Mesendoderm (in vitro differentiated cells): ENCODE measurements at regions not wholly inside any gene's neighbourhood (a gene's known extent, or its start where the extent isn't known, plus 50 kb on each side); places are given as distances from the start of the nearest gene placed in this dataset.

Source experiments
- DNase-seq: peaks from one replicate; pipeline ENCODE4 v3.0.0; 2013
- H2AK5ac ChIP-seq: 2 replicates; pipeline ENCODE4 v1.6.1; 2013; ENCODE audit warnings: low read length, inconsistent platforms
- H2BK120ac ChIP-seq: 2 replicates; pipeline ENCODE4 v1.6.1; 2013; ENCODE audit warnings: low read depth, mild to moderate bottlenecking, low read length, moderate library complexity, mixed read lengths
- H2BK15ac ChIP-seq: replicated peaks from 2 replicates; pipeline ENCODE4 v1.6.1; 2013; ENCODE audit warnings: low read depth, mild to moderate bottlenecking, moderate library complexity
- H2BK5ac ChIP-seq: 2 replicates; pipeline ENCODE4 v1.6.1; 2013; ENCODE audit warnings: low read length, inconsistent platforms
- H3K18ac ChIP-seq: 2 replicates; pipeline ENCODE4 v1.6.1; 2013; ENCODE audit warnings: mild to moderate bottlenecking, low read length, mixed read lengths
- H3K23ac ChIP-seq: one replicate; pipeline ENCODE4 v1.6.1; 2013; ENCODE audit warnings: low read length
- H3K27ac ChIP-seq: 2 replicates; pipeline ENCODE4 v1.5.1; 2013; ENCODE audit warnings: low read depth, mild to moderate bottlenecking, inconsistent platforms, low read length, moderate library complexity
- H3K27me3 ChIP-seq: 2 replicates; pipeline ENCODE4 v1.6.1; 2013; ENCODE audit warnings: low read length, control low read depth, mild to moderate bottlenecking, inconsistent platforms; ENCODE audit not compliant: insufficient read depth, poor library complexity
- H3K36me3 ChIP-seq: 2 replicates; pipeline ENCODE4 v1.6.1; 2013; ENCODE audit warnings: low read length, inconsistent platforms; ENCODE audit not compliant: control insufficient read depth, insufficient read depth
- H3K4ac ChIP-seq: one replicate; pipeline ENCODE4 v1.6.1; 2013; ENCODE audit warnings: low read depth, mild to moderate bottlenecking, low read length, moderate library complexity
- H3K4me1 ChIP-seq: 2 replicates; pipeline ENCODE4 v1.6.1; 2013; ENCODE audit warnings: low read depth, low read length, inconsistent platforms; ENCODE audit not compliant: control insufficient read depth
- H3K4me2 ChIP-seq: 2 replicates; pipeline ENCODE4 v1.6.1; 2013; ENCODE audit warnings: low read length
- H3K4me3 ChIP-seq: 2 replicates; pipeline ENCODE4 v1.5.1; 2013; ENCODE audit warnings: mild to moderate bottlenecking, low read length
- H3K56ac ChIP-seq: one replicate; pipeline ENCODE4 v1.6.1; 2013; ENCODE audit warnings: low read length
- H3K79me1 ChIP-seq: 2 replicates; pipeline ENCODE4 v1.6.1; 2013; ENCODE audit warnings: low read length, inconsistent platforms
- H3K79me2 ChIP-seq: 2 replicates; pipeline ENCODE4 v1.6.1; 2013; ENCODE audit warnings: mild to moderate bottlenecking, low read length; ENCODE audit not compliant: control insufficient read depth, insufficient read depth
- H3K9ac ChIP-seq: 2 replicates; pipeline ENCODE4 v1.6.1; 2013; ENCODE audit warnings: low read length, inconsistent platforms
- H4K5ac ChIP-seq: one replicate; pipeline ENCODE4 v1.6.1; 2013; ENCODE audit warnings: low read length
- H4K8ac ChIP-seq: one replicate; pipeline ENCODE4 v1.6.1; 2013; ENCODE audit warnings: low read depth, mild to moderate bottlenecking, control low read depth, low read length, moderate library complexity
- WGBS: extraction: QIAGEN DNeasy Blood & Tissue Kit; methylation state at CpG from one replicate; pipeline ENCODE4 v1.1.7; 2013; ENCODE audit warnings: low lambda C conversion rate, missing lambda C conversion rate; ENCODE audit not compliant: insufficient coverage; ENCODE audit errors: extremely low coverage; 5-methylcytosine and 5-hydroxymethylcytosine counted together

- no peak for DNase-seq
- WGBS, result no CpG with 5 or more reads among the region's 4 CpGs
- Histone ChIP-seq H3K4me2 (no peak overlapping the region), H4K8ac (no peak overlapping the region), H3K56ac (no peak overlapping the region), H4K5ac (no peak overlapping the region), H3K27ac (no peak overlapping the region), H3K27me3 (no peaks in the 10 kb centered on the region), H3K4me3 (no peak overlapping the region), H2BK5ac (no peak overlapping the region), H3K79me1 (no peaks in the 10 kb centered on the region), H3K36me3 (no peaks in the 10 kb centered on the region), H3K23ac (no peak overlapping the region), H2AK5ac (no peak overlapping the region), H3K4me1 (peaks cover 5% of the 10 kb centered on the region), H2BK120ac (no peak overlapping the region), H3K18ac (no peak overlapping the region), H2BK15ac (no peak overlapping the region), H3K9ac (no peak overlapping the region), H3K4ac (no peak overlapping the region), H3K79me2 (no peaks in the 10 kb centered on the region)
Measured at GRCh38 chr6:71386215-71386614, 97.6 kb downstream of the OGFRL1 start.

- Histone ChIP-seq H3K36me3 (no peaks in the 10 kb centered on the region), H3K27ac (no peak overlapping the region), H3K4me1 (peaks cover 5% of the 10 kb centered on the region), H2BK15ac (no peak overlapping the region), H3K79me1 (no peaks in the 10 kb centered on the region), H3K56ac (no peak overlapping the region), H4K8ac (no peak overlapping the region), H3K18ac (peak overlapping the region; percentile 80), H2AK5ac (no peak overlapping the region), H2BK5ac (no peak overlapping the region), H3K4ac (no peak overlapping the region), H3K23ac (no peak overlapping the region), H3K4me3 (no peak overlapping the region), H2BK120ac (no peak overlapping the region), H3K27me3 (no peaks in the 10 kb centered on the region), H3K4me2 (no peak overlapping the region), H3K79me2 (no peaks in the 10 kb centered on the region), H3K9ac (no peak overlapping the region), H4K5ac (no peak overlapping the region)
- no peak for DNase-seq
Measured at GRCh38 chr6:71387179-71387578, 98.6 kb downstream of the OGFRL1 start.

- no peak overlapping the region for H2BK15ac ChIP-seq
- no peak overlapping the region for H2AK5ac ChIP-seq
- no peak overlapping the region for H3K9ac ChIP-seq
- H3K4me3 ChIP-seq, result no peak overlapping the region
- H2BK120ac ChIP-seq, result no peak overlapping the region
- H3K79me2 ChIP-seq, result no peaks in the 10 kb centered on the region
- H2BK5ac ChIP-seq, result no peak overlapping the region
- H3K18ac ChIP-seq, result peak overlapping the region; percentile 60
- H3K4me2 ChIP-seq, result no peak overlapping the region
- no peak overlapping the region for H3K23ac ChIP-seq
- no peaks in the 10 kb centered on the region for H3K36me3 ChIP-seq
- H3K56ac ChIP-seq, result no peak overlapping the region
- no peak for DNase-seq
- H3K4me1 ChIP-seq, result peaks cover 5% of the 10 kb centered on the region
- no peak overlapping the region for H4K5ac ChIP-seq
- H3K79me1 ChIP-seq, result no peaks in the 10 kb centered on the region
- WGBS, result no CpG with 5 or more reads among the region's 1 CpG
- H3K27ac ChIP-seq, result no peak overlapping the region
- H3K27me3 ChIP-seq, result no peaks in the 10 kb centered on the region
- no peak overlapping the region for H4K8ac ChIP-seq
- H3K4ac ChIP-seq, result no peak overlapping the region
Measured at GRCh38 chr6:71388068-71388744, 99.6 kb downstream of the OGFRL1 start.

- Histone ChIP-seq H3K27me3 (no peaks in the 10 kb centered on the region), H3K36me3 (no peaks in the 10 kb centered on the region), H4K5ac (no peak overlapping the region), H3K27ac (no peak overlapping the region), H3K79me1 (no peaks in the 10 kb centered on the region), H2BK15ac (peak overlapping the region; percentile 92), H3K4me3 (no peak overlapping the region), H3K4ac (no peak overlapping the region), H3K79me2 (no peaks in the 10 kb centered on the region), H2AK5ac (no peak overlapping the region), H4K8ac (no peak overlapping the region), H3K4me1 (peaks cover 5% of the 10 kb centered on the region), H3K4me2 (no peak overlapping the region), H3K56ac (no peak overlapping the region), H3K18ac (no peak overlapping the region), H2BK5ac (no peak overlapping the region), H3K9ac (no peak overlapping the region), H3K23ac (no peak overlapping the region), H2BK120ac (peak overlapping the region; percentile 28)
- DNase-seq, result no peak
- WGBS, result no CpG with 5 or more reads among the region's 4 CpGs
Measured at GRCh38 chr6:71388856-71389527, 100.4 kb downstream of the OGFRL1 start.

GRCh38 chr6:71391126-71391525 is 102.5 kb downstream of the OGFRL1 start:
- Histone ChIP-seq H3K18ac (no peak overlapping the region), H3K4me3 (no peak overlapping the region), H3K4me1 (peaks cover 5% of the 10 kb centered on the region), H4K8ac (no peak overlapping the region), H2BK120ac (no peak overlapping the region), H3K27me3 (no peaks in the 10 kb centered on the region), H3K56ac (no peak overlapping the region), H4K5ac (no peak overlapping the region), H2AK5ac (no peak overlapping the region), H3K79me2 (no peaks in the 10 kb centered on the region), H3K4ac (no peak overlapping the region), H3K79me1 (no peaks in the 10 kb centered on the region), H3K27ac (no peak overlapping the region), H3K4me2 (no peak overlapping the region), H3K23ac (no peak overlapping the region), H2BK5ac (no peak overlapping the region), H3K9ac (no peak overlapping the region), H3K36me3 (no peaks in the 10 kb centered on the region), H2BK15ac (no peak overlapping the region)
- DNase-seq, result no peak
- no CpG with 5 or more reads among the region's 1 CpG for WGBS

GRCh38 chr6:71392276-71392675 is 103.7 kb downstream of the OGFRL1 start:
- H2BK120ac ChIP-seq, result no peak overlapping the region
- no peak overlapping the region for H3K23ac ChIP-seq
- no peaks in the 10 kb centered on the region for H3K79me2 ChIP-seq
- H3K4me3 ChIP-seq, result no peak overlapping the region
- no peak overlapping the region for H2BK15ac ChIP-seq
- no CpG with 5 or more reads among the region's 1 CpG for WGBS
- no peaks in the 10 kb centered on the region for H3K79me1 ChIP-seq
- H3K18ac ChIP-seq, result no peak overlapping the region
- no peak overlapping the region for H4K8ac ChIP-seq
- H4K5ac ChIP-seq, result no peak overlapping the region
- H2BK5ac ChIP-seq, result no peak overlapping the region
- no peaks in the 10 kb centered on the region for H3K36me3 ChIP-seq
- no peak overlapping the region for H3K27ac ChIP-seq
- no peak overlapping the region for H2AK5ac ChIP-seq
- no peak overlapping the region for H3K4ac ChIP-seq
- H3K27me3 ChIP-seq, result no peaks in the 10 kb centered on the region
- H3K4me2 ChIP-seq, result no peak overlapping the region
- H3K4me1 ChIP-seq, result peaks cover 5% of the 10 kb centered on the region
- H3K9ac ChIP-seq, result no peak overlapping the region
- DNase-seq, result no peak
- H3K56ac ChIP-seq, result no peak overlapping the region
